ENCODE measurements at regions not wholly inside any gene's neighbourhood (a gene's known extent, or its start where the extent isn't known, plus 50 kb on each side); places are given as distances from the start of the nearest gene placed in this dataset.

DNA sequence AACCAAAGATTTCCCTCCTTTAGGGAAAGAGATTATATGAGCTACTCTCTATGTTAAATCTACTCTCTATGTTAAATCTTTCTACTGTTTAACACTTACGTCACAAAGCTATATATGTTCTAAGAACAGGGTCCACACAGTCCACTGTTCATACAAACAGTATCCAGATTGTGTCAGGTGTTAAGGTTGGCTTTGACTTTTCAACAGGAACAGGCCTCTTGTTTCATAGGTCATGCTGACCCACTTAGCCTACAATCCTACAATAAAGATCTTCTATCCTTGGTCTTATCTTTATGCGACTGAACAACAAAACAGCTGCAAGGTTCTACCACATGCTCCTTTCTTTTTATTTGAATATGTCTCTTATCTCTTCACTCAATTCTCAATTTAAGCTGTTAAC, 134.9 kb downstream of the LTN1 start:
- no peak for TF ChIP-seq CBFB (CRISPR knock-in tag; IDR thresholded peaks at IDR 0.05; ENCODE audit: low read depth)
- no peak for TF ChIP-seq GABPB1 (CRISPR knock-in tag; IDR thresholded peaks at IDR 0.05)
- no peak for TF ChIP-seq HMGA2 (CRISPR knock-in tag; IDR thresholded peaks at IDR 0.05)
- TF ChIP-seq, protein P1, sequence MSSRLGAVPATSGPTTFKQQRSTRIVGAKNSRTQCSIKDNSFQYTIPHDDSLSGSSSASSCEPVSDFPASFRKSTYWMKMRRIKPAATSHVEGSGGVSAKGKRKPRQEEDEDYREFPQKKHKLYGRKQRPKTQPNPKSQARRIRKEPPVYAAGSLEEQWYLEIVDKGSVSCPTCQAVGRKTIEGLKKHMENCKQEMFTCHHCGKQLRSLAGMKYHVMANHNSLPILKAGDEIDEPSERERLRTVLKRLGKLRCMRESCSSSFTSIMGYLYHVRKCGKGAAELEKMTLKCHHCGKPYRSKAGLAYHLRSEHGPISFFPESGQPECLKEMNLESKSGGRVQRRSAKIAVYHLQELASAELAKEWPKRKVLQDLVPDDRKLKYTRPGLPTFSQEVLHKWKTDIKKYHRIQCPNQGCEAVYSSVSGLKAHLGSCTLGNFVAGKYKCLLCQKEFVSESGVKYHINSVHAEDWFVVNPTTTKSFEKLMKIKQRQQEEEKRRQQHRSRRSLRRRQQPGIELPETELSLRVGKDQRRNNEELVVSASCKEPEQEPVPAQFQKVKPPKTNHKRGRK (CRISPR knock-in tag; IDR thresholded peaks at IDR 0.05; ENCODE audit: borderline replicate concordance): no peak
- TF ChIP-seq, protein P2, sequence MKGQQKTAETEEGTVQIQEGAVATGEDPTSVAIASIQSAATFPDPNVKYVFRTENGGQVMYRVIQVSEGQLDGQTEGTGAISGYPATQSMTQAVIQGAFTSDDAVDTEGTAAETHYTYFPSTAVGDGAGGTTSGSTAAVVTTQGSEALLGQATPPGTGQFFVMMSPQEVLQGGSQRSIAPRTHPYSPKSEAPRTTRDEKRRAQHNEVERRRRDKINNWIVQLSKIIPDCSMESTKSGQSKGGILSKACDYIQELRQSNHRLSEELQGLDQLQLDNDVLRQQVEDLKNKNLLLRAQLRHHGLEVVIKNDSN (CRISPR knock-in tag; IDR thresholded peaks at IDR 0.05): no peak
- TF ChIP-seq, protein P3, sequence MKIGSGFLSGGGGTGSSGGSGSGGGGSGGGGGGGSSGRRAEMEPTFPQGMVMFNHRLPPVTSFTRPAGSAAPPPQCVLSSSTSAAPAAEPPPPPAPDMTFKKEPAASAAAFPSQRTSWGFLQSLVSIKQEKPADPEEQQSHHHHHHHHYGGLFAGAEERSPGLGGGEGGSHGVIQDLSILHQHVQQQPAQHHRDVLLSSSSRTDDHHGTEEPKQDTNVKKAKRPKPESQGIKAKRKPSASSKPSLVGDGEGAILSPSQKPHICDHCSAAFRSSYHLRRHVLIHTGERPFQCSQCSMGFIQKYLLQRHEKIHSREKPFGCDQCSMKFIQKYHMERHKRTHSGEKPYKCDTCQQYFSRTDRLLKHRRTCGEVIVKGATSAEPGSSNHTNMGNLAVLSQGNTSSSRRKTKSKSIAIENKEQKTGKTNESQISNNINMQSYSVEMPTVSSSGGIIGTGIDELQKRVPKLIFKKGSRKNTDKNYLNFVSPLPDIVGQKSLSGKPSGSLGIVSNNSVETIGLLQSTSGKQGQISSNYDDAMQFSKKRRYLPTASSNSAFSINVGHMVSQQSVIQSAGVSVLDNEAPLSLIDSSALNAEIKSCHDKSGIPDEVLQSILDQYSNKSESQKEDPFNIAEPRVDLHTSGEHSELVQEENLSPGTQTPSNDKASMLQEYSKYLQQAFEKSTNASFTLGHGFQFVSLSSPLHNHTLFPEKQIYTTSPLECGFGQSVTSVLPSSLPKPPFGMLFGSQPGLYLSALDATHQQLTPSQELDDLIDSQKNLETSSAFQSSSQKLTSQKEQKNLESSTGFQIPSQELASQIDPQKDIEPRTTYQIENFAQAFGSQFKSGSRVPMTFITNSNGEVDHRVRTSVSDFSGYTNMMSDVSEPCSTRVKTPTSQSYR (CRISPR knock-in tag; IDR thresholded peaks at IDR 0.05): no peak
- TF ChIP-seq JUN (CRISPR knock-in tag; IDR thresholded peaks at IDR 0.05): no peak
- no peak for TF ChIP-seq CTCF (IDR thresholded peaks at IDR 0.05)
- TF ChIP-seq, protein P4, sequence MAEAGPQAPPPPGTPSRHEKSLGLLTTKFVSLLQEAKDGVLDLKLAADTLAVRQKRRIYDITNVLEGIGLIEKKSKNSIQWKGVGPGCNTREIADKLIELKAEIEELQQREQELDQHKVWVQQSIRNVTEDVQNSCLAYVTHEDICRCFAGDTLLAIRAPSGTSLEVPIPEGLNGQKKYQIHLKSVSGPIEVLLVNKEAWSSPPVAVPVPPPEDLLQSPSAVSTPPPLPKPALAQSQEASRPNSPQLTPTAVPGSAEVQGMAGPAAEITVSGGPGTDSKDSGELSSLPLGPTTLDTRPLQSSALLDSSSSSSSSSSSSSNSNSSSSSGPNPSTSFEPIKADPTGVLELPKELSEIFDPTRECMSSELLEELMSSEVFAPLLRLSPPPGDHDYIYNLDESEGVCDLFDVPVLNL (CRISPR knock-in tag; IDR thresholded peaks at IDR 0.05; ENCODE audit: borderline replicate concordance, low read depth): no peak
- no peak for TF ChIP-seq ZNF121 (CRISPR knock-in tag; IDR thresholded peaks at IDR 0.05)
- TF ChIP-seq, protein P5, sequence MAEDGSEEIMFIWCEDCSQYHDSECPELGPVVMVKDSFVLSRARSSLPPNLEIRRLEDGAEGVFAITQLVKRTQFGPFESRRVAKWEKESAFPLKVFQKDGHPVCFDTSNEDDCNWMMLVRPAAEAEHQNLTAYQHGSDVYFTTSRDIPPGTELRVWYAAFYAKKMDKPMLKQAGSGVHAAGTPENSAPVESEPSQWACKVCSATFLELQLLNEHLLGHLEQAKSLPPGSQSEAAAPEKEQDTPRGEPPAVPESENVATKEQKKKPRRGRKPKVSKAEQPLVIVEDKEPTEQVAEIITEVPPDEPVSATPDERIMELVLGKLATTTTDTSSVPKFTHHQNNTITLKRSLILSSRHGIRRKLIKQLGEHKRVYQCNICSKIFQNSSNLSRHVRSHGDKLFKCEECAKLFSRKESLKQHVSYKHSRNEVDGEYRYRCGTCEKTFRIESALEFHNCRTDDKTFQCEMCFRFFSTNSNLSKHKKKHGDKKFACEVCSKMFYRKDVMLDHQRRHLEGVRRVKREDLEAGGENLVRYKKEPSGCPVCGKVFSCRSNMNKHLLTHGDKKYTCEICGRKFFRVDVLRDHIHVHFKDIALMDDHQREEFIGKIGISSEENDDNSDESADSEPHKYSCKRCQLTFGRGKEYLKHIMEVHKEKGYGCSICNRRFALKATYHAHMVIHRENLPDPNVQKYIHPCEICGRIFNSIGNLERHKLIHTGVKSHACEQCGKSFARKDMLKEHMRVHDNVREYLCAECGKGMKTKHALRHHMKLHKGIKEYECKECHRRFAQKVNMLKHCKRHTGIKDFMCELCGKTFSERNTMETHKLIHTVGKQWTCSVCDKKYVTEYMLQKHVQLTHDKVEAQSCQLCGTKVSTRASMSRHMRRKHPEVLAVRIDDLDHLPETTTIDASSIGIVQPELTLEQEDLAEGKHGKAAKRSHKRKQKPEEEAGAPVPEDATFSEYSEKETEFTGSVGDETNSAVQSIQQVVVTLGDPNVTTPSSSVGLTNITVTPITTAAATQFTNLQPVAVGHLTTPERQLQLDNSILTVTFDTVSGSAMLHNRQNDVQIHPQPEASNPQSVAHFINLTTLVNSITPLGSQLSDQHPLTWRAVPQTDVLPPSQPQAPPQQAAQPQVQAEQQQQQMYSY (CRISPR knock-in tag; IDR thresholded peaks at IDR 0.05): no peak
- TF ChIP-seq ZNF263 (CRISPR knock-in tag; IDR thresholded peaks at IDR 0.05; ENCODE audit: low read depth): no peak
- TF ChIP-seq, protein P6, sequence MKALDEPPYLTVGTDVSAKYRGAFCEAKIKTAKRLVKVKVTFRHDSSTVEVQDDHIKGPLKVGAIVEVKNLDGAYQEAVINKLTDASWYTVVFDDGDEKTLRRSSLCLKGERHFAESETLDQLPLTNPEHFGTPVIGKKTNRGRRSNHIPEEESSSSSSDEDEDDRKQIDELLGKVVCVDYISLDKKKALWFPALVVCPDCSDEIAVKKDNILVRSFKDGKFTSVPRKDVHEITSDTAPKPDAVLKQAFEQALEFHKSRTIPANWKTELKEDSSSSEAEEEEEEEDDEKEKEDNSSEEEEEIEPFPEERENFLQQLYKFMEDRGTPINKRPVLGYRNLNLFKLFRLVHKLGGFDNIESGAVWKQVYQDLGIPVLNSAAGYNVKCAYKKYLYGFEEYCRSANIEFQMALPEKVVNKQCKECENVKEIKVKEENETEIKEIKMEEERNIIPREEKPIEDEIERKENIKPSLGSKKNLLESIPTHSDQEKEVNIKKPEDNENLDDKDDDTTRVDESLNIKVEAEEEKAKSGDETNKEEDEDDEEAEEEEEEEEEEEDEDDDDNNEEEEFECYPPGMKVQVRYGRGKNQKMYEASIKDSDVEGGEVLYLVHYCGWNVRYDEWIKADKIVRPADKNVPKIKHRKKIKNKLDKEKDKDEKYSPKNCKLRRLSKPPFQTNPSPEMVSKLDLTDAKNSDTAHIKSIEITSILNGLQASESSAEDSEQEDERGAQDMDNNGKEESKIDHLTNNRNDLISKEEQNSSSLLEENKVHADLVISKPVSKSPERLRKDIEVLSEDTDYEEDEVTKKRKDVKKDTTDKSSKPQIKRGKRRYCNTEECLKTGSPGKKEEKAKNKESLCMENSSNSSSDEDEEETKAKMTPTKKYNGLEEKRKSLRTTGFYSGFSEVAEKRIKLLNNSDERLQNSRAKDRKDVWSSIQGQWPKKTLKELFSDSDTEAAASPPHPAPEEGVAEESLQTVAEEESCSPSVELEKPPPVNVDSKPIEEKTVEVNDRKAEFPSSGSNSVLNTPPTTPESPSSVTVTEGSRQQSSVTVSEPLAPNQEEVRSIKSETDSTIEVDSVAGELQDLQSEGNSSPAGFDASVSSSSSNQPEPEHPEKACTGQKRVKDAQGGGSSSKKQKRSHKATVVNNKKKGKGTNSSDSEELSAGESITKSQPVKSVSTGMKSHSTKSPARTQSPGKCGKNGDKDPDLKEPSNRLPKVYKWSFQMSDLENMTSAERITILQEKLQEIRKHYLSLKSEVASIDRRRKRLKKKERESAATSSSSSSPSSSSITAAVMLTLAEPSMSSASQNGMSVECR (CRISPR knock-in tag; IDR thresholded peaks at IDR 0.05; ENCODE audit: borderline replicate concordance): no peak
